ENCODE measurements at regions not wholly inside any gene's neighbourhood (a gene's known extent, or its start where the extent isn't known, plus 50 kb on each side); places are given as distances from the start of the nearest gene placed in this dataset.
"Not testable (repeated sequence)": the region's sequence is repeated elsewhere in the genome, so short reads cannot be mapped to it uniquely, and the experiment has no call there.

- DNase-seq = no peak
Observed at GRCh38 chr5:40453689-40454088, 226.0 kb upstream of the PTGER4 start.

- DNase-seq = no peak
Observed at GRCh38 chr5:40452874-40453624, 226.7 kb upstream of the PTGER4 start.

GRCh38 chr5:40447438-40447837 is 232.3 kb upstream of the PTGER4 start:
- DNase-seq = no peak

- no peak for DNase-seq
Observed at GRCh38 chr5:40446910-40447309, 232.8 kb upstream of the PTGER4 start.

GRCh38 chr5:40442346-40442745 is 237.4 kb upstream of the PTGER4 start:
- DNase-seq = no peak

GRCh38 chr5:40441733-40442132 is 238.0 kb upstream of the PTGER4 start:
- DNase-seq = no peak

- DNase-seq = no peak
Observed at GRCh38 chr5:40440746-40441145, 239.0 kb upstream of the PTGER4 start.

- not testable (repeated sequence) for DNase-seq
Observed at GRCh38 chr5:40439103-40439502, 240.6 kb upstream of the PTGER4 start.

- not testable (repeated sequence) for DNase-seq
Observed at GRCh38 chr5:40438646-40439045, 241.1 kb upstream of the PTGER4 start.

GRCh38 chr5:40437452-40437861 is 242.3 kb upstream of the PTGER4 start:
- DNase-seq = no peak

GRCh38 chr5:40436535-40437237 is 243.0 kb upstream of the PTGER4 start:
- DNase-seq = no peak

GRCh38 chr5:40435706-40436105 is 244.0 kb upstream of the PTGER4 start:
- not testable (repeated sequence) for DNase-seq

- DNase-seq = no peak
Observed at GRCh38 chr5:40432836-40433235, 246.9 kb upstream of the PTGER4 start.

GRCh38 chr5:40431734-40432133 is 248.0 kb upstream of the PTGER4 start:
- DNase-seq = no peak

- DNase-seq = no peak
Observed at GRCh38 chr5:40430101-40430710, 249.5 kb upstream of the PTGER4 start.

- peak in 1 of 56 donors; percentile 5 for DNase-seq
Observed at GRCh38 chr5:40429258-40430100, 250.2 kb upstream of the PTGER4 start.

- DNase-seq = no peak
Observed at GRCh38 chr5:40428815-40429214, 250.9 kb upstream of the PTGER4 start.

- DNase-seq = no peak
Observed at GRCh38 chr5:40428126-40428525, 251.6 kb upstream of the PTGER4 start.

GRCh38 chr5:40417046-40417810 is 262.5 kb upstream of the PTGER4 start:
- DNase-seq = not testable (repeated sequence)

- DNase-seq = no peak
Observed at GRCh38 chr5:40416588-40416987, 263.1 kb upstream of the PTGER4 start.

- DNase-seq = no peak
Observed at GRCh38 chr5:40416098-40416497, 263.6 kb upstream of the PTGER4 start.

Data from amygdala (tissue), 56 donors.